Lower leg skin (tissue), 4 donors: ENCODE measurements at regions not wholly inside any gene's neighbourhood (a gene's known extent, or its start where the extent isn't known, plus 50 kb on each side); places are given as distances from the start of the nearest gene placed in this dataset.

ENCODE experiments used
- DNase-seq, 2 donors: peaks; one replicate each; pipeline ENCODE4 v3.0.0-alpha.2; 2019; ENCODE audit warnings: low spot score in 2 of 2
- H3K4me3 ChIP-seq: fragments of 200-600 bp; sonication (generic); 2 replicates; pipeline ENCODE4 v1.5.1; 2017; ENCODE audit warnings: mild to moderate bottlenecking, low read depth; ENCODE audit not compliant: poor library complexity, severe bottlenecking
- CTCF ChIP-seq, 3 donors: fragments of 450-650 bp; IDR thresholded peaks; one replicate each; pipeline ENCODE4 v1.5.1; 2016; ENCODE audit warnings: antibody characterized with exemption in 3 of 3, mild to moderate bottlenecking in 3 of 3, moderate library complexity in 2 of 3
- POLR2A ChIP-seq, 2 donors: fragments of 450-650 bp; IDR thresholded peaks; one replicate each; pipeline ENCODE4 v1.6.1; 2016 to 2017; ENCODE audit warnings: antibody characterized with exemption in 2 of 2, mild to moderate bottlenecking in 1 of 2, moderate library complexity in 1 of 2
- WGBS, 2 donors: methylation state at CpG; one replicate each; pipeline ENCODE4 v1.1.5; 2018; 5-methylcytosine and 5-hydroxymethylcytosine counted together
- intact Hi-C: fragments of 100-400 bp; cut with DNase I; formaldehyde crosslinking; loops from one replicate; pipeline ENCODE4 v1.15.0; 2023; ENCODE audit warnings: low total_unique reads

DNA sequence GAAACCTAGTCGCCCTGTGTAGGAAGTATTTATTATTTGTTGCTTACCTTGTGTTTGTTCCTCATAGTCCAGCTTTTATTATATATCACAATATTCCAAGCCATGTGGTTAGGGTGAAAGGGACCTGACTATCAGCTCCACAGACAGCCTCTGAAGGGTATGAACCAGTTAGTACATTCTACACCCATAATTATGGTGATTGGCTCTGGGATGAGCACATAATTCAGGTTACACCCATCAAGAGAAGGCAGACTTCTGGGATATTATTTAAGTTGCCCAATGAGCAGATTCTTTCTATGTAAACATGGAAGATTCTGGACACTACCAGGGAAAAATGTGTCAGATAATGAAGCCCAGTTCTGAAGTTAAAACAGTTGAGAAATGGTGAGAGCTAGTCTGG lies 168.0 kb downstream of the KIF4B start:
- 66 to 74% methylated on average over 1 of the region's 1 CpG for WGBS, 2 donors
- TF ChIP-seq CTCF (IDR thresholded peaks at IDR 0.05), result no peak
- TF ChIP-seq POLR2A (IDR thresholded peaks at IDR 0.05), result no peak
- no peak overlapping the region for H3K4me3 ChIP-seq
- DNase-seq, result no peak
- intact Hi-C loops, result no loop called here

GRCh38 chr5:155189476-155189875 lies 175.9 kb downstream of the KIF4B start:
- H3K4me3 ChIP-seq, result no peak overlapping the region
- intact Hi-C loops, result no loop called here
- no peak for TF ChIP-seq CTCF (IDR thresholded peaks at IDR 0.05)
- no peak for TF ChIP-seq POLR2A (IDR thresholded peaks at IDR 0.05)
- no peak for DNase-seq
- 74 to 81% methylated on average over 5 of the region's 5 CpGs for WGBS, 2 donors

- DNase-seq, result no peak
- TF ChIP-seq POLR2A (IDR thresholded peaks at IDR 0.05) (no peak), CTCF (IDR thresholded peaks at IDR 0.05) (no peak)
- 54 to 57% methylated on average over 4 of the region's 4 CpGs for WGBS, 2 donors
These were observed 176.4 kb downstream of the KIF4B start for GRCh38 chr5:155189981-155190380.

GRCh38 chr5:155193029-155193428 lies 179.5 kb downstream of the KIF4B start:
- 54 to 56% methylated on average over 3 of the region's 3 CpGs for WGBS, 2 donors
- no peak for TF ChIP-seq POLR2A (IDR thresholded peaks at IDR 0.05)
- no peak for TF ChIP-seq CTCF (IDR thresholded peaks at IDR 0.05)
- intact Hi-C loops, result no loop called here
- no peak overlapping the region for H3K4me3 ChIP-seq
- no peak for DNase-seq

More at GRCh38 chr5:155189981-155190380, 176.4 kb downstream of the KIF4B start:
- intact Hi-C loops, result no loop called here
- H3K4me3 ChIP-seq, result no peak overlapping the region

DNA sequence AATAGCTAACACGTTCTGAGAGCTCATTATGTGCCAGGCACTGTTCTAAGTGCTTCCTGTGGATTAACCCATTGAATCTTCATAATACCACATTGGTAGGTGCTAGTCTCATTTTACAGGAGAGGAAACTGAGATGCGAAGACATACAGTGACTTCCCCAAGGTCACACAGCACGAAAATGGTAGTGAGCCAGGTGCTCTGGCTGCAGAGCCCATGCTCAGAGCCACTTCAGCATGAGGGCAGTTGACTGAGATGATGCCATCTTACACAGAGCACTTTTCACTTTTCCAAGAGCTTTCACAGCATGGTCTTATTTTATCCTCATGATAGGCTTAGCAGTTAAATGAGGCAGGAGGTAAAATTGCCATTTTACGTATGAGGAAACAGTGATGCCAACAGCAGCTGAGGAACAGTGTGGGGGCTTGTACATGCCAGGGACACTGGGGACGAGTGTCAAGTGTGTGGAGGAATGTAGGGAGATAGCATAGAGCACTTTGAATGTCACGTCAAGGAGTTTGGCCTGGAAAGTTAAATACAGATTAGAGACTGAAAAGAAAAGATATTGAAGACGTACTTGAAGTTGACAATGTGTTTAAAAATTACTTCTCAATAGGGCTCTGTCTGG lies 180.0 kb downstream of the KIF4B start:
- no peak overlapping the region for H3K4me3 ChIP-seq
- TF ChIP-seq POLR2A (IDR thresholded peaks at IDR 0.05) (no peak), CTCF (IDR thresholded peaks at IDR 0.05) (no peak)
- intact Hi-C loops, result no loop called here
- WGBS, 2 donors, result 74% methylated on average over 7 of the region's 7 CpGs
- no peak for DNase-seq

GRCh38 chr5:155200608-155201007 lies 187.1 kb downstream of the KIF4B start:
- H3K4me3 ChIP-seq, result no peak overlapping the region
- intact Hi-C loops, result no loop called here
- no peak for DNase-seq
- TF ChIP-seq POLR2A (IDR thresholded peaks at IDR 0.05), result no peak
- TF ChIP-seq CTCF (IDR thresholded peaks at IDR 0.05), result no peak
- 31 to 46% methylated on average over 4 of the region's 4 CpGs for WGBS, 2 donors
